Stimulated activated CD8-positive, alpha-beta memory T cell treated with anti-CD3 and anti-CD28 coated beads, Interleukin-7, amount 100 ng/mL, for 24 hours (primary cell): ENCODE measurements at regions not wholly inside any gene's neighbourhood (a gene's known extent, or its start where the extent isn't known, plus 50 kb on each side); places are given as distances from the start of the nearest gene placed in this dataset.

Experiments used
- DNase-seq: peaks from one replicate; pipeline ENCODE4 v3.0.0-alpha.2; 2020; ENCODE audit warnings: low read depth

- DNase-seq: no peak
Observed at GRCh38 chr9:27750566-27750965, 177.3 kb upstream of the C9orf72 start.

GRCh38 chr9:27752069-27752468, 178.8 kb upstream of the C9orf72 start:
- no peak for DNase-seq

- no peak for DNase-seq
Observed at GRCh38 chr9:27755846-27756245, 182.6 kb upstream of the C9orf72 start.

- DNase-seq: no peak
Observed at GRCh38 chr9:27756418-27756817, 183.1 kb upstream of the C9orf72 start.

- no peak for DNase-seq
Observed at GRCh38 chr9:27763831-27764230, 190.6 kb upstream of the C9orf72 start.

GRCh38 chr9:27765266-27766072, 192.2 kb upstream of the C9orf72 start:
- DNase-seq: no peak

- no peak for DNase-seq
Observed at GRCh38 chr9:27766073-27766835, 193.0 kb upstream of the C9orf72 start.

- no peak for DNase-seq
Observed at GRCh38 chr9:27768781-27769180, 195.5 kb upstream of the C9orf72 start.

GRCh38 chr9:27770541-27770940, 197.3 kb upstream of the C9orf72 start:
- no peak for DNase-seq

GRCh38 chr9:27771803-27772545, 198.7 kb upstream of the C9orf72 start:
- DNase-seq: no peak

- DNase-seq: no peak
Observed at GRCh38 chr9:27784847-27785713, 211.8 kb upstream of the C9orf72 start.

GRCh38 chr9:27785714-27786100, 212.4 kb upstream of the C9orf72 start:
- no peak for DNase-seq

GRCh38 chr9:27787891-27788290, 214.6 kb upstream of the C9orf72 start:
- no peak for DNase-seq

GRCh38 chr9:27791311-27791710, 218.0 kb upstream of the C9orf72 start:
- DNase-seq: no peak

- no peak for DNase-seq
Observed at GRCh38 chr9:27792971-27793689, 219.8 kb upstream of the C9orf72 start.

GRCh38 chr9:27799326-27799725, 226.0 kb upstream of the C9orf72 start:
- no peak for DNase-seq

- no peak for DNase-seq
Observed at GRCh38 chr9:27800159-27800558, 226.9 kb upstream of the C9orf72 start.

- no peak for DNase-seq
Observed at GRCh38 chr9:27800692-27801370, 227.6 kb upstream of the C9orf72 start.

GRCh38 chr9:27801545-27801944, 228.3 kb upstream of the C9orf72 start:
- DNase-seq: no peak

GRCh38 chr9:27802418-27802817, 229.1 kb upstream of the C9orf72 start:
- no peak for DNase-seq

GRCh38 chr9:27808864-27809263, 235.6 kb upstream of the C9orf72 start:
- no peak for DNase-seq
